Left lung (tissue), 4 donors: ENCODE measurements at regions not wholly inside any gene's neighbourhood (a gene's known extent, or its start where the extent isn't known, plus 50 kb on each side); places are given as distances from the start of the nearest gene placed in this dataset.

Experiments
- ATAC-seq: fragments of 200-7000 bp; cut with Tn5 transposase; one replicate; pipeline ENCODE4 v1.9.1; 2020; ENCODE audit warnings: moderate library complexity
- DNase-seq, 4 donors: peaks; one replicate each; pipeline ENCODE4 v3.0.0-alpha.2; 2013 to 2020
- H3K27ac ChIP-seq, 2 donors: fragments of 200-600 bp; sonication (generic) in 1 of 2; one replicate each; pipeline versions ENCODE4 v1.5.0 to v1.8.0; 2020 to 2021
- H3K27me3 ChIP-seq, 2 donors: fragments of 200-600 bp; sonication (generic) in 1 of 2; one replicate each; pipeline versions ENCODE4 v1.5.0 to v1.8.0; 2020 to 2021
- H3K36me3 ChIP-seq, 2 donors: fragments of 200-600 bp; sonication (generic) in 1 of 2; one replicate each; pipeline versions ENCODE4 v1.5.0 to v1.8.0; 2020 to 2021
- H3K4me1 ChIP-seq, 2 donors: fragments of 200-600 bp; one replicate each; pipeline ENCODE4 v1.8.0; 2021
- H3K4me3 ChIP-seq, 2 donors: fragments of 200-600 bp; sonication (generic) in 1 of 2; one replicate each; pipeline versions ENCODE4 v1.5.0 to v1.8.0; 2020 to 2021; ENCODE audit warnings: mild to moderate bottlenecking in 1 of 2
- H3K9me3 ChIP-seq, 2 donors: fragments of 200-600 bp; sonication (generic) in 1 of 2; one replicate each; pipeline versions ENCODE4 v1.5.0 to v1.8.0; 2020 to 2021
- CTCF ChIP-seq, 2 donors: fragments of 200-600 bp; sonication (generic) in 1 of 2; IDR thresholded peaks; one replicate each; pipeline versions ENCODE4 v1.5.0 to v1.8.0; 2021; ENCODE audit warnings: antibody characterized with exemption in 2 of 2
- intact Hi-C, 2 donors: fragments of 100-400 bp; cut with DNase I; formaldehyde crosslinking; loops; one replicate each; pipeline versions ENCODE4 v1.11.2 to v1.14.2; 2022
- donor health status: DM: no; HTN: yes; CAD: no.
- donor health status: DM: no; HTN: no; CAD: no.

GRCh38 chr6:22142856-22143255 is 154.0 kb downstream of the PRL start:
- Histone ChIP-seq H3K4me3 (no peak overlapping the region), H3K27ac (no peak overlapping the region), H3K4me1 (peaks cover 5 to 12% of the 10 kb centered on the region in 2 donors), H3K9me3 (no peaks in the 10 kb centered on the region), H3K36me3 (no peaks in the 10 kb centered on the region), H3K27me3 (peaks cover 0 to 10% of the 10 kb centered on the region in 2 donors)
- no peak for TF ChIP-seq CTCF (IDR thresholded peaks at IDR 0.05)
- intact Hi-C loops: no loop called here
- no peak for DNase-seq
- ATAC-seq: no peak

- H3K4me1 ChIP-seq: peaks cover 5 to 12% of the 10 kb centered on the region in 2 donors
- no peak for TF ChIP-seq CTCF (IDR thresholded peaks at IDR 0.05)
- ATAC-seq: no peak
- H3K9me3 ChIP-seq: no peaks in the 10 kb centered on the region
- H3K27me3 ChIP-seq: peaks cover 0 to 10% of the 10 kb centered on the region in 2 donors
- intact Hi-C loops: loop anchor here in 1 of 2 donors (5.0 kb wide), 1 partner anchor 553 kb away; the partner anchor contains the start of gene SOX4
- no peak overlapping the region for H3K27ac ChIP-seq
- no peak overlapping the region for H3K4me3 ChIP-seq
- no peak for DNase-seq
- no peaks in the 10 kb centered on the region for H3K36me3 ChIP-seq
Observed at GRCh38 chr6:22145376-22145775, 151.5 kb downstream of the PRL start.

- intact Hi-C loops: loop anchor here in 1 of 2 donors (5.0 kb wide), 1 partner anchor 554 kb away; the partner anchor contains the start of gene SOX4
- Histone ChIP-seq H3K27me3 (peaks cover 0 to 10% of the 10 kb centered on the region in 2 donors), H3K9me3 (no peaks in the 10 kb centered on the region), H3K4me1 (peaks cover 5 to 12% of the 10 kb centered on the region in 2 donors), H3K27ac (no peak overlapping the region), H3K4me3 (no peak overlapping the region), H3K36me3 (no peaks in the 10 kb centered on the region)
- ATAC-seq (peak; percentile 27), DNase-seq (peak in 3 of 4 donors; percentile 33 to 73 (median 49))
- peak in 1 of 2 donors; percentile 14 for TF ChIP-seq CTCF (IDR thresholded peaks at IDR 0.05)
Observed at GRCh38 chr6:22145823-22146677, 150.8 kb downstream of the PRL start.

GRCh38 chr6:22146678-22146930 is 150.2 kb downstream of the PRL start:
- Histone ChIP-seq H3K4me3 (peak overlapping the region in 1 of 2 donors; percentile 5), H3K36me3 (no peaks in the 10 kb centered on the region), H3K4me1 (peaks cover 5 to 12% of the 10 kb centered on the region in 2 donors), H3K27me3 (peaks cover 0 to 10% of the 10 kb centered on the region in 2 donors), H3K9me3 (no peaks in the 10 kb centered on the region), H3K27ac (no peak overlapping the region)
- ATAC-seq (no peak), DNase-seq (peak in 1 of 4 donors; percentile 75)
- intact Hi-C loops: loop anchor here in 1 of 2 donors (5.0 kb wide), 1 partner anchor 554 kb away; the partner anchor contains the start of gene SOX4
- no peak for TF ChIP-seq CTCF (IDR thresholded peaks at IDR 0.05)

- H3K27ac ChIP-seq: peak overlapping the region in 1 of 2 donors; percentile 29
- H3K4me1 ChIP-seq: peaks cover 5 to 12% of the 10 kb centered on the region in 2 donors
- ATAC-seq: no peak
- no peaks in the 10 kb centered on the region for H3K9me3 ChIP-seq
- no peak for TF ChIP-seq CTCF (IDR thresholded peaks at IDR 0.05)
- intact Hi-C loops: loop anchor here in 1 of 2 donors (5.0 kb wide), 1 partner anchor 555 kb away; the partner anchor contains the start of gene SOX4
- peaks cover 0 to 10% of the 10 kb centered on the region in 2 donors for H3K27me3 ChIP-seq
- H3K36me3 ChIP-seq: no peaks in the 10 kb centered on the region
- no peak for DNase-seq
- H3K4me3 ChIP-seq: peak overlapping the region in 1 of 2 donors; percentile 5
Observed at GRCh38 chr6:22146931-22147701, 149.7 kb downstream of the PRL start.
